ENCODE measurements at regions not wholly inside any gene's neighbourhood (a gene's known extent, or its start where the extent isn't known, plus 50 kb on each side); places are given as distances from the start of the nearest gene placed in this dataset.
A peak's percentile ranks its signal among the peaks of the same experiment; 100 is the strongest.

DNA sequence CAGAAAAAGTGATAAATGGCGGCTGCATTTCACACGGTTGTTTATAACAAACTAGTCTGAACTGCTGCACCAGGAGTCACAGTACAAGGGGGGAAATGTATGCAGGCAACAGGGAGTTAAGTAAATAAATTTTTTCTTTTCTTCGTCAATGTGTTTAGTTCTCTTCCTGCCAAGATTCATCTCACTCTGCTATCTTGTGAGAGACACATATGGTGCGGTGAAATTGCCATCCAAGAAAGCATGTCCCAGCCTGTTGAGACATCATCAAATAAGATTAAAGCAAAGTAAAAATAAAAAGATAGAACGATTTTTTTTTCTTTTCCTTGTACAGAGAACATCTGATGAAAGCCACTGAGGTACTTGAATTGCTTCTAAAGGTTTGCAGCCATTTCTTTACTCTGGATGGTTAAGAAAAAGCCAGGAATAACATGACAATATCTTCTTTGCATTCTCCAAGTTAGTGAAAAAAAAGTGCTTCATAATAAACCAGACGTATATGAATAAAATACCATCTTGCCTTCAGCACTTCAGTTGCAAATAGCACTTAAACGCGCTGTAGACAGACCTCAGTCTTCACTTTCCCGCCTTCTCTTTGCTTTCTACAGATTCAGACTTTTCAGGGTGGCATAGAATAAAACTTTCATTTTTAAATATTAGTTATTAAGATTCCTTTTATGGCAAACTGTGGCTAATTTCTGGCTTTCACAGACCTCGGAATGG is 506.2 kb upstream of the ZFHX3 start:
- Histone ChIP-seq H3K36me3 (ENCODE audit: control insufficient read depth, insufficient read depth, low read length) (no peaks in the 10 kb centered on the region), H3K27ac (ENCODE audit: insufficient read depth, low read depth, low read length, poor library complexity, severe bottlenecking) (no peak overlapping the region), H3K27me3 (ENCODE audit: control insufficient read depth, insufficient read depth, low read length, poor library complexity, severe bottlenecking) (no peaks in the 10 kb centered on the region), H3K4me3 (ENCODE audit: insufficient read depth, low read depth, low read length) (no peak overlapping the region), H3K4me1 (ENCODE audit: control insufficient read depth, insufficient read depth, low read length) (no peaks in the 10 kb centered on the region), H3K9me3 (ENCODE audit: control insufficient read depth, low read length) (no peaks in the 10 kb centered on the region)
- WGBS, 2 experiments = 92 to 94% methylated on average over 10 of the region's 10 CpGs

DNA sequence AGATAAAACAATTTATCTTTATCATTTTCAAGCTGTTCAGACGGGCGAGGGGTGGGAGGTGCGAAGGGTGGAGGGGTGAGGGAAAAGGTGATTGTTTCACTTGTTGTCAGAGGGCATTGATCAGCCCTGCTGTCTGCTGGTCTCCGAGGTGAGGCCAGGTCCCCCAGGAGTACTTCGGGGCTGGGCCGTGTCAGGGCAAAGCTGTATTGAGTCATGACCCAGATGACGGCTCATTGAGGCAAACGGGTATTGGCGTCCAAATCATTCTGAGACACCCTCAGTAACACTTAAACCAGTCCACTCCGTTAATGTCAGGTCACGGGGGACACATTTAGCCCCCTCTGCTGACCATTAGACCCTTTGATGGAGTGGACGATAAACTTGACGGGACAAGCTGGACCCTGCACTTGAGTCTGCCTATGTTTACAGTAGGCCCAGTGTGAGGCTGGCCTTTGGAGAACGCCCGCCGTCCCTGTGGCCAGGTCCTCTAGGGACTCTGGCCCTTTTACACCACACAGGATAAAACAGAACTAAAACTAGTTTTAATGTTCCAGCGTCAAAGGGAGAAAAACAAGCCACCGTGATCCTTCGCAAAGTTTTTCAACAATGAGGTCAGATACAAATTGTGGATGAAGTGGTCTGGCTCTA is 502.2 kb upstream of the ZFHX3 start:
- no peak overlapping the region for H3K27ac ChIP-seq (ENCODE audit: insufficient read depth, low read depth, low read length, poor library complexity, severe bottlenecking)
- no peak overlapping the region for H3K4me3 ChIP-seq (ENCODE audit: insufficient read depth, low read depth, low read length)
- WGBS, 2 experiments = 91 to 92% methylated on average over 19 of the region's 19 CpGs
- H3K27me3 ChIP-seq (ENCODE audit: control insufficient read depth, insufficient read depth, low read length, poor library complexity, severe bottlenecking) = no peaks in the 10 kb centered on the region
- no peaks in the 10 kb centered on the region for H3K9me3 ChIP-seq (ENCODE audit: control insufficient read depth, low read length)
- H3K4me1 ChIP-seq (ENCODE audit: control insufficient read depth, insufficient read depth, low read length) = peaks cover 30% of the 10 kb centered on the region
- no peaks in the 10 kb centered on the region for H3K36me3 ChIP-seq (ENCODE audit: control insufficient read depth, insufficient read depth, low read length)

DNA sequence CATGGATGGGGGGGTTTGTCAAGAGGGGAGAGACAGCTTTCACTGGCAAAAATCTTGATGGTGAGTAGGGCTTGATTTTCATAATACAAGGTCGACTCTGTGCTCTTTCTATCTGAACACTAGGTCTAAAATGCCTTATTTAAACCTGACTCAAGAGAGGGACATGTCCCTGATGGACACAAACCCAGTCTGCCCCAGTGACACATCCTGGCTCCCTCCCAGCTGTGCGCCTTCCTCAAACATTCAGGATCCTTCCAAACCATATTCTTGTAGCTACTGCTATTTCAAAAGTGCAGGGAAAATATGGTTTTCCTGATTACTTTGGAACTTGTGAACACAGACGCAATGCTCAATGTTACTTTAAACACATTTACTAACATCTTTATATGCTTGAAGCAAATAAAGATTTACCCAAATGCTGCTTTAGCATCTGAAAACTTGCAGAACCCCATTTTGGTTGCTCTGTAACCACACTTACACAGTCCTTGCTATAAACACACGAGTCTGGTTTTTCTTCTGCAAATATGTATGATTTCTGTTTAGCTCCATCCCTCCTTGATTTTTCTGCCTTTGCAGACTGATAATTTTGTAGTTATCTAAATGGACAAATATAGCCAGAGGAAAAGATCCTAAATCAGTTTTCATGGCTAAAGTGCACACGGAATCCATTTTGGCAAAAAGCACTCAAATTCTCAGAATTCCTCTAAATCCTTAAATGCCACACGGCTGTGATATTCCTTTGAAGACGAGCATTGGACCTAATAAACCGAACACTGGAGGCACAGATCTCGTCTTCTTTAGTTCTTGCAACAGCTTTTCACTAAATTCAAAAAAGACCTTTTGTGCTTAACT is 499.9 kb upstream of the ZFHX3 start:
- WGBS, 2 experiments = 86 to 88% methylated on average over 8 to 9 of the region's 9 CpGs
- Histone ChIP-seq H3K27ac (ENCODE audit: insufficient read depth, low read depth, low read length, poor library complexity, severe bottlenecking) (no peak overlapping the region), H3K9me3 (ENCODE audit: control insufficient read depth, low read length) (no peaks in the 10 kb centered on the region), H3K36me3 (ENCODE audit: control insufficient read depth, insufficient read depth, low read length) (no peaks in the 10 kb centered on the region), H3K4me3 (ENCODE audit: insufficient read depth, low read depth, low read length) (no peak overlapping the region), H3K27me3 (ENCODE audit: control insufficient read depth, insufficient read depth, low read length, poor library complexity, severe bottlenecking) (no peaks in the 10 kb centered on the region), H3K4me1 (ENCODE audit: control insufficient read depth, insufficient read depth, low read length) (peaks cover 50% of the 10 kb centered on the region)

DNA sequence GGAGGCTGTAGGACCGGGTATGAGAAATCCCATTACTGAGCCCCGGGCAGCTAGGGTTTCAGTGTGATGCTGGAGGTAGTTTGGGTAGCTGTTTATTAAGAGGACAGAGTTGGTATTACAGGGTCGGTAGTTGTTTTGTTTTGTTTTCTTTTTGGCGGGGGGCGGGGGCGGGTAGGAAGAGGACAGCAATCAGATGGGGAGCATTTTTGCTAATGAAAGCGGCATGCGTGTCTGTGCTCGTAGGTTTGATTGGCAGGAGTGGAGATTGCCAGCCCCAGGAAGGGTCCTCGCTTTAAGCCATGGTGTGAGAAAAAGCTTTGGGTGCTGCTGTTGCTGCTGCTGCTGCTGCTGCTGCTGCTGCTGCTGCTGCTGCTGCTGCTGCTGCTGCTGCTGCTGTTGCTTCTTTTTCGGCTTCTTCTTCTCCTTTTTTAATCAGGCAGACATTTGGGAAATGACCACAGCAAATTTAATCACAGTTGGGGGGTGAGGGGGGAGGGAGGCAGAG is 498.5 kb upstream of the ZFHX3 start:
- WGBS, 2 experiments = 33 to 42% methylated on average over 10 to 11 of the region's 11 CpGs
- no peaks in the 10 kb centered on the region for H3K36me3 ChIP-seq (ENCODE audit: control insufficient read depth, insufficient read depth, low read length)
- peaks cover 50% of the 10 kb centered on the region for H3K4me1 ChIP-seq (ENCODE audit: control insufficient read depth, insufficient read depth, low read length)
- H3K27ac ChIP-seq (ENCODE audit: insufficient read depth, low read depth, low read length, poor library complexity, severe bottlenecking) = peak overlapping the region; percentile 27
- H3K27me3 ChIP-seq (ENCODE audit: control insufficient read depth, insufficient read depth, low read length, poor library complexity, severe bottlenecking) = no peaks in the 10 kb centered on the region
- no peaks in the 10 kb centered on the region for H3K9me3 ChIP-seq (ENCODE audit: control insufficient read depth, low read length)
- no peak overlapping the region for H3K4me3 ChIP-seq (ENCODE audit: insufficient read depth, low read depth, low read length)

DNA sequence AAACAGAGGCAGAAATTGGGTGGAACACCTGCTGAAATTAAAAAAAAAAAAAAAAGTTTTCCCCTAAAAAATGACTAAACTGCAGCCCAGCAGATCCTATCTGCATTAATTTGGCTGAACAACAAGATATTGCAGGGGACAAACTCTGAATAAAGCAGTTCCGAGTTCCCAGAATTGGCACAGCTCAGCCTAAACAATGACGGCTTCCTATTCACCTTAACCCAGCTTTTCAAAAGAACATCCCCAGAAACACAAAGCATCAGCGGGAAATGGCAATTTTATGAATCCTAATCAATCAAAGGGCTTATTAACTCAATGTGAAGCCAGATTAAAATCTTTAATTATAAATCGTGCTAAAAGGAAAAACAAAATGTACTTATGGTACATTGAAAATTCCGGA is 497.8 kb upstream of the ZFHX3 start:
- no peaks in the 10 kb centered on the region for H3K36me3 ChIP-seq (ENCODE audit: control insufficient read depth, insufficient read depth, low read length)
- no peaks in the 10 kb centered on the region for H3K9me3 ChIP-seq (ENCODE audit: control insufficient read depth, low read length)
- peaks cover 50% of the 10 kb centered on the region for H3K4me1 ChIP-seq (ENCODE audit: control insufficient read depth, insufficient read depth, low read length)
- H3K4me3 ChIP-seq (ENCODE audit: insufficient read depth, low read depth, low read length) = no peak overlapping the region
- WGBS, 2 experiments = 87 to 89% methylated on average over 4 to 5 of the region's 5 CpGs
- H3K27ac ChIP-seq (ENCODE audit: insufficient read depth, low read depth, low read length, poor library complexity, severe bottlenecking) = no peak overlapping the region
- H3K27me3 ChIP-seq (ENCODE audit: control insufficient read depth, insufficient read depth, low read length, poor library complexity, severe bottlenecking) = no peaks in the 10 kb centered on the region

DNA sequence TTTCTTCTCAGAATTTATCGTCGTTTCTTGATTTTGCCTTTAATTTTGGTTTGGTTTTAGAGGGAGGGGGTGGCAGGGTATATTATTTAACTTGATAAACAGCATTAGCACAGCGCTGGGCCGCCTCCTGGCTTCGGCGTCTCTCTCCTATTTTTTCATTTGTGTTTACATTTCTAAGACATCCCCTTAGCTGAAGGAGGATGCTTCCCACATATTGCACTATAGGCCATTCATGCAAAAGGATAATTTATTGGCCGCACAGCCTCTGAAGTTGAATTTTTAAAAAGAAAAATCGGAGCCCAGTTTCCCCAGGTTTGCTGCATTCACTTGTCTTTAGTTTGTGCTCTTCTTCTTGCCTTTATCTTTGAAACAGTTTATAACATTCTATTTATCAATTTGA is 497.4 kb upstream of the ZFHX3 start:
- WGBS, 2 experiments = 89 to 92% methylated on average over 6 to 8 of the region's 8 CpGs
- peaks cover 50% of the 10 kb centered on the region for H3K4me1 ChIP-seq (ENCODE audit: control insufficient read depth, insufficient read depth, low read length)
- H3K27ac ChIP-seq (ENCODE audit: insufficient read depth, low read depth, low read length, poor library complexity, severe bottlenecking) = no peak overlapping the region
- no peaks in the 10 kb centered on the region for H3K9me3 ChIP-seq (ENCODE audit: control insufficient read depth, low read length)
- H3K36me3 ChIP-seq (ENCODE audit: control insufficient read depth, insufficient read depth, low read length) = no peaks in the 10 kb centered on the region
- no peaks in the 10 kb centered on the region for H3K27me3 ChIP-seq (ENCODE audit: control insufficient read depth, insufficient read depth, low read length, poor library complexity, severe bottlenecking)
- no peak overlapping the region for H3K4me3 ChIP-seq (ENCODE audit: insufficient read depth, low read depth, low read length)

DNA sequence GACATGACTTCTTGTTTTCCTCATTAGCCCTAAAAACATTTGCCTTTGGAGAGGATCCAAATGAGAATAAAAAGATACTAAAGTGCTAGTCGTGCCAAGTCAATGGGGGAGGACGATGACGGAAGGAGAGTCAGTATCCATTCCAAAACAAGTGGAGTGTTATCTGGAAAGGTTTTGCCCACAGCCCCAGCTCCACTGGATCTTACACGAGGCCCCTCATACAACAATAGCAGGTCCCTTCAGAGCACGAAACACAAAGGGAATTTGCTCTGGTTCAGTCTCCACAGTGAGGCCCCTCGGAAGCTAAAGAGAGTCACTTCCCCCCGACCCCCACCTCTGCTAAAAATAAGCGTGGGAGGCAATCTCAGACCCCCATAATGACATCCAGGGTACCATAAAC is 496.9 kb upstream of the ZFHX3 start:
- Histone ChIP-seq H3K27me3 (ENCODE audit: control insufficient read depth, insufficient read depth, low read length, poor library complexity, severe bottlenecking) (no peaks in the 10 kb centered on the region), H3K9me3 (ENCODE audit: control insufficient read depth, low read length) (no peaks in the 10 kb centered on the region), H3K36me3 (ENCODE audit: control insufficient read depth, insufficient read depth, low read length) (no peaks in the 10 kb centered on the region), H3K4me1 (ENCODE audit: control insufficient read depth, insufficient read depth, low read length) (peaks cover 50% of the 10 kb centered on the region), H3K27ac (ENCODE audit: insufficient read depth, low read depth, low read length, poor library complexity, severe bottlenecking) (peak overlapping the region; percentile 18), H3K4me3 (ENCODE audit: insufficient read depth, low read depth, low read length) (no peak overlapping the region)
- 53 to 62% methylated on average over 8 of the region's 8 CpGs for WGBS, 2 experiments

DNA sequence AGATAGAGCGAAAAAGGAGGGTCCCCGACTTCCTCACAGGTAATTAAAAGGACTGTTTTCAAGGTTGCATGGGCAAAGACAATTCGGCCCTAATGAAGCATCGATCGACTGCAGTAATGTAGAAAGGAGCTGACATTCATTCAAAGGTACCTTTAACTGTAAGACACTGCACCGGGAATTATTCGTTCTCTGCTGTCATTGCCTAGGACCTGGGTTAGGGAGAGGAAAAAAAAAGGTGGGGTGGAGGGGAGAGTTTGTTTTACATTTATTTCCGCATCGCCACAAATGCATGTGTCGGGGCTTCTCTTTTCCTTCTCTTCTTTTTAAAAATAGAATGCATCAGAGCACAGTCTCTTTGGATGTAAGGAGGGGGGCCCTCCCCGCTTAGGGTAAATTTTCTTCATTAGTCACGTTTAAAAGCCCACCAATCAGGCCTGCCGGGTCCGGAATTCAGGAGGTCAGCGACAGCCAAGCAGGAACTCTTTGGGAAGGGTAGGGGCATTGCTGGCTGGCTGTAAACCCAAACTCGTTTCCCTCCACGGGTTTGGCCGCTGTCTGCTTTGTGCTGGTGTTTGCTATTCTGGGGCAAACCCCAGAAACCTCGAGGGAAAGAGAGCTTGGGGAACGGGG is 496.2 kb upstream of the ZFHX3 start:
- Histone ChIP-seq H3K36me3 (ENCODE audit: control insufficient read depth, insufficient read depth, low read length) (no peaks in the 10 kb centered on the region), H3K4me3 (ENCODE audit: insufficient read depth, low read depth, low read length) (no peak overlapping the region), H3K27me3 (ENCODE audit: control insufficient read depth, insufficient read depth, low read length, poor library complexity, severe bottlenecking) (no peaks in the 10 kb centered on the region), H3K9me3 (ENCODE audit: control insufficient read depth, low read length) (no peaks in the 10 kb centered on the region), H3K4me1 (ENCODE audit: control insufficient read depth, insufficient read depth, low read length) (peaks cover 50% of the 10 kb centered on the region), H3K27ac (ENCODE audit: insufficient read depth, low read depth, low read length, poor library complexity, severe bottlenecking) (peak overlapping the region; percentile 18)
- WGBS, 2 experiments = 63 to 70% methylated on average over 18 to 20 of the region's 20 CpGs

DNA sequence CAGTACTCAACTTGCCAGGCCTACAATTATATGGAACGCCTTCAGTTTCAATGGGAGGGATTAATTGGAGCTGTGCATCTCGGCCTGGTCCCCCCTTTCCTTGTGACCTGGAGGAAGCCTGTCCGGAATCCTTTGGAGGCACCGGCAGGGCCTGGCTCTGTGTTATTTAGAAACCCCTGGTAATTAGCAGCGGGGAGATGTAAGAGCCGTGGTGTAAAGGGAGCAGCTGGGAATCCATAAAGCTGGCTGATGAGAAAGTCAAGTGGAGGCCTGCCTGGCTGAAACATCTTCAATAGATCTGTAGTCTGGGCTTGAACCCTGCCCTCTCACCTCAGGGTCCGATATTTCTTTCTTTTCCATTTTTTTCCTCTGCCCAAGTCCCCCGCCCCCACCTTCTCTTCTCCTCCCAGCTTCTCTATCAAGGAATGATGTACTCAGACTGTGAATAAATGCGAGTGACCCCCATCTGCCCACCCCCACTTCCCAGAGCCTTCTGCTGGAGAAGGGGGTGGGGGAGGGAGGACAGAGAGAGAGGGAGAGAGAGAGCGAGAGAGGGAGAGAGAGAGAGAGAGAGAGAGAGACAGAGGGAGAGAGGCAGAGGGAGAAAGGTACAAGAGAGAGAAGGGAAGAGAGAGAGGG is 495.5 kb upstream of the ZFHX3 start:
- Histone ChIP-seq H3K27ac (ENCODE audit: insufficient read depth, low read depth, low read length, poor library complexity, severe bottlenecking) (no peak overlapping the region), H3K4me3 (ENCODE audit: insufficient read depth, low read depth, low read length) (no peak overlapping the region), H3K4me1 (ENCODE audit: control insufficient read depth, insufficient read depth, low read length) (peaks cover 50% of the 10 kb centered on the region), H3K36me3 (ENCODE audit: control insufficient read depth, insufficient read depth, low read length) (no peaks in the 10 kb centered on the region), H3K9me3 (ENCODE audit: control insufficient read depth, low read length) (no peaks in the 10 kb centered on the region), H3K27me3 (ENCODE audit: control insufficient read depth, insufficient read depth, low read length, poor library complexity, severe bottlenecking) (no peaks in the 10 kb centered on the region)
- WGBS, 2 experiments = 72% methylated on average over 9 of the region's 10 CpGs

Measured in ectodermal cell (in vitro differentiated cells).